Naive thymus-derived CD4-positive, alpha-beta T cell (primary cell): ENCODE measurements at regions not wholly inside any gene's neighbourhood (a gene's known extent, or its start where the extent isn't known, plus 50 kb on each side); places are given as distances from the start of the nearest gene placed in this dataset.
"Not testable (repeated sequence)": the region's sequence is repeated elsewhere in the genome, so short reads cannot be mapped to it uniquely, and the experiment has no call there.

Source experiments
- ATAC-seq: fragments of 150-1000 bp; cut with Tn5 transposase; 2 replicates; pipeline ENCODE4 v1.10.0; 2021; ENCODE audit warnings: mild to moderate bottlenecking, moderate library complexity
- CTCF ChIA-PET: fragments of 350-600 bp; sonication (Branson Sonifier 250); formaldehyde crosslinking; loops from one replicate; lab custom pipeline; 2021; ENCODE audit warnings: antibody characterized with exemption; lab: Charles Lee
- POLR2A ChIA-PET: fragments of 350-600 bp; sonication (Branson Sonifier 250); formaldehyde crosslinking; loops from one replicate; lab custom pipeline; 2021; ENCODE audit warnings: antibody characterized with exemption, inconsistent platforms; lab: Charles Lee
- DNase-seq, 9 donors: peaks; one replicate each; pipeline versions ENCODE4 v3.0.0 to v3.0.0-alpha.2; 2020 to 2022; ENCODE audit warnings: mixed read lengths in 1 of 9
- H3K27ac ChIP-seq: one replicate; pipeline ENCODE4 v1.7.0; 2013; ENCODE audit warnings: mild to moderate bottlenecking, low read depth, low read length, moderate library complexity
- H3K27me3 ChIP-seq, 2 donors: one replicate each; pipeline ENCODE4 v1.7.0; 2013; ENCODE audit warnings: low read length in 2 of 2, mild to moderate bottlenecking in 2 of 2, moderate library complexity in 2 of 2; ENCODE audit not compliant: control insufficient read depth in 2 of 2, insufficient read depth in 2 of 2
- H3K36me3 ChIP-seq, 3 experiments: 1 replicate in 2 of 3; 2 replicates in 1 of 3; pipeline ENCODE4 v1.7.0; 2013; ENCODE audit warnings: low read length in 3 of 3, mild to moderate bottlenecking in 3 of 3, moderate library complexity in 1 of 3; ENCODE audit not compliant: insufficient read depth in 3 of 3, control insufficient read depth in 2 of 3
- H3K4me1 ChIP-seq, 2 donors: one replicate each; pipeline ENCODE4 v1.7.0; 2013; ENCODE audit warnings: low read length in 2 of 2, mild to moderate bottlenecking in 2 of 2, moderate library complexity in 1 of 2; ENCODE audit not compliant: control insufficient read depth in 2 of 2, insufficient read depth in 2 of 2
- H3K4me3 ChIP-seq: 2 replicates; pipeline ENCODE4 v1.7.0; 2013; ENCODE audit warnings: mild to moderate bottlenecking, low read length
- H3K9me3 ChIP-seq, 3 experiments: 1 replicate in 2 of 3; 2 replicates in 1 of 3; pipeline ENCODE4 v1.7.0; 2013; ENCODE audit warnings: low read length in 3 of 3; ENCODE audit not compliant: control insufficient read depth in 2 of 3
- H3K27ac Mint-ChIP-seq, 9 donors: one replicate each; pipeline ENCODE4 v1.8.0; 2020 to 2022; ENCODE audit warnings: mixed read lengths in 9 of 9, mild to moderate bottlenecking in 8 of 9, moderate library complexity in 5 of 9, inconsistent platforms in 2 of 9
- H3K27me3 Mint-ChIP-seq, 5 donors: one replicate each; pipeline ENCODE4 v1.8.0; 2021 to 2022; ENCODE audit warnings: mixed read lengths in 5 of 5, mild to moderate bottlenecking in 1 of 5
- H3K36me3 Mint-ChIP-seq, 5 donors: one replicate each; pipeline ENCODE4 v1.8.0; 2020 to 2022; ENCODE audit warnings: mixed read lengths in 5 of 5, mild to moderate bottlenecking in 3 of 5, inconsistent platforms in 1 of 5
- H3K4me1 Mint-ChIP-seq, 7 donors: one replicate each; pipeline ENCODE4 v1.8.0; 2020 to 2022; ENCODE audit warnings: mixed read lengths in 7 of 7, mild to moderate bottlenecking in 3 of 7, inconsistent platforms in 1 of 7
- H3K4me3 Mint-ChIP-seq, 10 donors: one replicate each; pipeline ENCODE4 v1.8.0; 2020 to 2022; ENCODE audit warnings: mild to moderate bottlenecking in 10 of 10, mixed read lengths in 10 of 10, moderate library complexity in 6 of 10, inconsistent platforms in 2 of 10
- H3K9me3 Mint-ChIP-seq, 11 donors: one replicate each; pipeline ENCODE4 v1.8.0; 2020 to 2022; ENCODE audit warnings: mixed read lengths in 11 of 11, mild to moderate bottlenecking in 4 of 11, inconsistent platforms in 1 of 11, moderate library complexity in 1 of 11
- intact Hi-C, 2 donors: fragments of 100-400 bp; cut with micrococcal nuclease; formaldehyde crosslinking; loops; one replicate each; pipeline ENCODE4 v1.15.1; 2023

DNA sequence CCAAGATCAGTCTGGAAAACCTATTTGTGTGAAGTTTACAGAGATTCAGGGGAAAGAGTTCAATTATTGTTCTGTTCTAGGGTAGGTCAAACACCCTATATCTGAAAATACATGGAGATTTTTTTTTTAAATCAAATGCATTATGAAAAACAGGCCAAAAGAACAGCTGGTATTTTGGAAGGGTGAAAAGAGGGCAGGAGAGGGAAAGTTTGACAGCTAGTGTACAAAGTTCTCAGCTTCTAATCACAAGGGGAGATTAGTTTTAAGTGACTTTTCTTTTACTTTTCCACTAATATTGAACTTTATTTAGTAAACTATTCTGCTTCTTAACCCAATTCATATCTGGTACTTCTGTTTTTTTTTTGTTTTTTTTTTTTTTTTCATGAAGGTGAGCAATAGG lies 66.2 kb upstream of the GRID2 start:
- H3K4me3 ChIP-seq = no peak overlapping the region
- no peak overlapping the region for H3K27ac Mint-ChIP-seq
- no peaks in the 10 kb centered on the region for H3K4me1 ChIP-seq
- H3K36me3 ChIP-seq = no peaks in the 10 kb centered on the region
- H3K27me3 ChIP-seq = no peaks in the 10 kb centered on the region
- intact Hi-C loops = no loop called here
- peaks cover 0 to 30% (median 4%) of the 10 kb centered on the region in 11 donors for H3K9me3 Mint-ChIP-seq
- no peaks in the 10 kb centered on the region for H3K4me1 Mint-ChIP-seq
- no peak overlapping the region for H3K4me3 Mint-ChIP-seq
- no peaks in the 10 kb centered on the region for H3K9me3 ChIP-seq
- H3K36me3 Mint-ChIP-seq = peaks cover 0 to 4% (median 0%) of the 10 kb centered on the region in 5 donors
- DNase-seq (no peak), ATAC-seq (no peak)
- no peaks in the 10 kb centered on the region for H3K27me3 Mint-ChIP-seq
- ChIA-PET POLR2A (no interaction called here), CTCF (no interaction called here)
- H3K27ac ChIP-seq = no peak overlapping the region

DNA sequence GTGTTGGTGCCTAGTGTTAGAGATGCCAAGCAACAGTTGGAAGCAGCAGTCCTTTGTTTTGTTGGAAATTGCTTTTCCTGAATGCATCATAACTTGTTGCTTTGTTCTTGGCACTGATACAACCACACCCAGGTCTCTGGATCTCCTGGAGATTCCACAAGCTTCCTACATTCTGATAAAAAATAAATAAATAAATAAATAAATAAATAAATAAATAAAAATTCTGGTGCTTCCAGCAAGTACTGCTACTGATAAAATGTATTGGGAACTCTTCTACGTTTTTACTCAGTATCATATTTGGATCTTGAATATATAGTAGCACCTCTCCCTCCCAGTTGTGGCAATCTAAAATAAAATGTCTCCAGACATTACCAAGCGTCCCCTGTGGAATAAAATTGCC lies 62.7 kb upstream of the GRID2 start:
- H3K4me3 ChIP-seq = no peak overlapping the region
- H3K4me1 Mint-ChIP-seq = no peaks in the 10 kb centered on the region
- no peak overlapping the region for H3K27ac ChIP-seq
- ATAC-seq = no peak
- intact Hi-C loops = no loop called here
- no peaks in the 10 kb centered on the region for H3K36me3 ChIP-seq
- no peaks in the 10 kb centered on the region for H3K27me3 Mint-ChIP-seq
- ChIA-PET POLR2A (no interaction called here), CTCF (interaction anchor here (0.6 kb wide), 1 partner anchor 154 kb away, joined by 3 read pairs; no protein-coding TSS in a partner anchor)
- H3K4me1 ChIP-seq = no peaks in the 10 kb centered on the region
- H3K36me3 Mint-ChIP-seq = peaks cover 0 to 4% (median 0%) of the 10 kb centered on the region in 5 donors
- no peaks in the 10 kb centered on the region for H3K9me3 ChIP-seq
- H3K27me3 ChIP-seq = no peaks in the 10 kb centered on the region
- no peak overlapping the region for H3K27ac Mint-ChIP-seq
- H3K9me3 Mint-ChIP-seq = peaks cover 0 to 26% (median 5%) of the 10 kb centered on the region in 11 donors
- DNase-seq = no peak
- H3K4me3 Mint-ChIP-seq = no peak overlapping the region

DNA sequence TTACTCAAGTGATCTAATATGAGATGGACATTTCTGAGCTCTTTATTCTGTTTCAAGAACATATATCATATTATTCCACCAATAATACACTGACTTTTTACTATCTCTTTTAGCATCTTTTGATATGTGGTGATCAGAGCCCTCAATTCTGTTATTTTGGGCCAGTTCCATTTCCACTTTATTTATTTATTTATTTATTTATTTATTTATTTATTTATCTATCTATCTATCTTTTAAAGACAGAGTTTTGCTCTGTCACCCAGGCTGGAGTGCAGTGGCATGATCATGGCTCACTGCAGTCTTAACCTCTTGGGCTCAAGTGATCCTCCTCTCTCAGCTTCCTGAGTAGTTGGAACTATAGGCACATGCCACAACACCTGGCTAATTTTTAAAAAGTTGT lies 57.4 kb upstream of the GRID2 start:
- intact Hi-C loops = no loop called here
- no peak overlapping the region for H3K4me3 Mint-ChIP-seq

DNA sequence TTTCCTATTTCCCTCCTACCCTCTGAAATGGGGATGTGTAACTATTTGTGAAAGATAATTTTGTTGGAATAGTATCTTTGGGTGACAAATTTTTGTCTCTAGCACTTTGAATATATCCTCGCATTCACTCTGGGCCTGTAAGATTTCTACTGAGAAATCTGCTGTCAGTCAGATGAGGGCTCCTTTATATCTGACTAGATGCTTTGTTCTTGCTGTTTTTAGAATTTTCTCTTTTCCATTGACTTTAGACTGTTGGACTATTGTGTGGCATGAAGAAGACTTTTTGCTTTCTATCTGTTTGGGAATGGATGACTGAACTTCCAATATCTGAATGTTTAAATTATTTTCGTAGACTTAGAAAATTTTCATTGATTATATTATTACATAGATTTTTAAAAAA lies 54.2 kb upstream of the GRID2 start:
- intact Hi-C loops = no loop called here
- CTCF ChIA-PET = no interaction called here

More for the DNA sequence above, 57.4 kb upstream of the GRID2 start:
- Mint-ChIP-seq H3K36me3 (no peaks in the 10 kb centered on the region), H3K9me3 (peaks cover 0 to 25% (median 1%) of the 10 kb centered on the region in 11 donors), H3K27ac (no peak overlapping the region), H3K4me1 (no peaks in the 10 kb centered on the region), H3K27me3 (no peaks in the 10 kb centered on the region)
- Histone ChIP-seq H3K9me3 (no peaks in the 10 kb centered on the region), H3K27me3 (no peaks in the 10 kb centered on the region), H3K27ac (no peak overlapping the region), H3K4me3 (no peak overlapping the region), H3K4me1 (no peaks in the 10 kb centered on the region), H3K36me3 (no peaks in the 10 kb centered on the region)
- ChIA-PET CTCF (no interaction called here), POLR2A (no interaction called here)
- no peak for ATAC-seq
- DNase-seq = no peak

DNA sequence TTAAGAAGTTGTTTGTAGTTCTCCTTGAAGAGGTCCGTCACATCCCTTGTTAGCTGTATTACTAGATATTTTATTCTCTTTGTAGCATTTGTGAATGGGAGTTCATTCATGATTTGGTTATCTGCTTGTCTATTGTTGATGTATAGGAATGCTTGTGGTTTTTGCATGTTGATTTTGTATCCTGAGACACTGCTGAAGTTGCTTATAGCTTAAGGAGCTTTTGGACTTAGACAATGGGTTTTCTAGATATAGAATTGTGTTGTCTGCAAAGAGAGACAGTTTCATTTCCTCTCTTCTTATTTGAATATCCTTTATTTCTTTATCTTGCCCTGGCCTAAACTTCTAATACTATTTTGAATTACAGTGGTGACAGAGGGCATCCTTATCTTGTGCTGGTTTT lies 52.1 kb upstream of the GRID2 start:
- Mint-ChIP-seq H3K27ac (no peak overlapping the region), H3K4me1 (no peaks in the 10 kb centered on the region), H3K27me3 (no peaks in the 10 kb centered on the region), H3K36me3 (no peaks in the 10 kb centered on the region), H3K4me3 (no peak overlapping the region), H3K9me3 (peaks cover 2 to 36% (median 8%) of the 10 kb centered on the region in 11 donors)
- no peak overlapping the region for H3K4me3 ChIP-seq
- ChIA-PET CTCF (no interaction called here), POLR2A (no interaction called here)
- no peak overlapping the region for H3K27ac ChIP-seq
- intact Hi-C loops = no loop called here
- DNase-seq (no peak), ATAC-seq (no peak)
- H3K4me1 ChIP-seq = no peaks in the 10 kb centered on the region
- H3K27me3 ChIP-seq = no peaks in the 10 kb centered on the region
- peaks cover 0 to 8% (median 0%) of the 10 kb centered on the region in 3 experiments for H3K9me3 ChIP-seq
- H3K36me3 ChIP-seq = no peaks in the 10 kb centered on the region

More for the DNA sequence above, 54.2 kb upstream of the GRID2 start:
- no peak overlapping the region for H3K27ac ChIP-seq
- H3K36me3 Mint-ChIP-seq = no peaks in the 10 kb centered on the region
- no peak overlapping the region for H3K27ac Mint-ChIP-seq
- H3K9me3 Mint-ChIP-seq = peaks cover 0 to 26% (median 4%) of the 10 kb centered on the region in 11 donors
- no peaks in the 10 kb centered on the region for H3K27me3 Mint-ChIP-seq
- DNase-seq = no peak
- POLR2A ChIA-PET = no interaction called here
- H3K36me3 ChIP-seq = no peaks in the 10 kb centered on the region
- peaks cover 0 to 2% (median 0%) of the 10 kb centered on the region in 3 experiments for H3K9me3 ChIP-seq
- H3K27me3 ChIP-seq = no peaks in the 10 kb centered on the region
- H3K4me3 ChIP-seq = no peak overlapping the region
- no peaks in the 10 kb centered on the region for H3K4me1 ChIP-seq
- H3K4me1 Mint-ChIP-seq = no peaks in the 10 kb centered on the region
- no peak for ATAC-seq
- no peak overlapping the region for H3K4me3 Mint-ChIP-seq

DNA sequence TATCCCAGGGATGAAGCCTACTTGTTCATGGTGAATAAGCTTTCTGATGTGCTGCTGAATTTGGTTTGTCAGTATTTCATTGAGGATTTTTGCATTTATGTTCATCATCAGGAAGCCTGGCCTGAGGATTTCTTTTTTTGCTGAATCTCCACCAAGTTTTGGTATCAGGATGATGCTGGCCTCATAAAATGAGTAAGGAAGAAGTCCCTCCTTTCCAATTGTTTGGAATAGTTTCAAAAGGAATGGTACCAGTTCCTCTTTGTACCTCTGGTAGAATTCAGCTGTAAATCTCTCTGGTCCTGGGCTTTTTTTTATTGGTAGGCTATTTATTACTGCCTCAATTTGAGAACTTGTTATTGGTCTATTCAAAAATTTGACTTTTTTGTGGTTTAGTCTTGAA lies 51.4 kb upstream of the GRID2 start:
- H3K27ac ChIP-seq, intact Hi-C loops, H3K27me3 ChIP-seq, H3K4me1 Mint-ChIP-seq, H3K36me3 ChIP-seq, POLR2A ChIA-PET, CTCF ChIA-PET, H3K36me3 Mint-ChIP-seq, DNase-seq, H3K9me3 ChIP-seq, H3K27me3 Mint-ChIP-seq, ATAC-seq, H3K27ac Mint-ChIP-seq, H3K4me1 ChIP-seq, H3K4me3 ChIP-seq, H3K4me3 Mint-ChIP-seq: not testable (repeated sequence)
- peaks cover 2 to 40% (median 9%) of the 10 kb centered on the region in 11 donors for H3K9me3 Mint-ChIP-seq

DNA sequence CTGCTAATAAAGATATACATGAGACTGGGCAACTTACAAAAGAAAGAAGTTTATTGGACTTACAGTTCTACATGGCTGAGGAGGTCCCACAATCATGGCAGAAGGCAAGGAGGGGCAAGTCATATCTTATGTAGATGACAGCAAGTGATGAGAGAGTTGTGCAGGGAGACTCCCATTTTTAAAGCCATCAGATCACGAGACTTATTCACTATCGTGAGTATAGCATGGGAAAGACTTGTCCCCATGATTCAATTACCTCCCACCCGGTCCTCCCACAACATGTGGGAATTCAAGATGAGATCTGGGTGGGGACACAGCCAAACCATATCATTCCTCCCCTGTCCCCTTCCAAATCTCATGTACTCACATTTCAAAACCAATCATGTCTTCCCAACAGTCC lies 50.9 kb upstream of the GRID2 start:
- ATAC-seq = no peak
- CTCF ChIA-PET = no interaction called here

More for the DNA sequence above, 50.9 kb upstream of the GRID2 start:
- no peak for DNase-seq
- intact Hi-C loops = no loop called here
- POLR2A ChIA-PET = no interaction called here
- H3K27me3 ChIP-seq = no peaks in the 10 kb centered on the region
- no peak overlapping the region for H3K27ac ChIP-seq
- Mint-ChIP-seq H3K36me3 (no peaks in the 10 kb centered on the region), H3K27ac (no peak overlapping the region), H3K9me3 (peaks cover 2 to 43% (median 9%) of the 10 kb centered on the region in 11 donors), H3K4me1 (no peaks in the 10 kb centered on the region), H3K4me3 (no peak overlapping the region), H3K27me3 (no peaks in the 10 kb centered on the region)
- no peaks in the 10 kb centered on the region for H3K4me1 ChIP-seq
- H3K9me3 ChIP-seq = peaks cover 0 to 8% (median 0%) of the 10 kb centered on the region in 3 experiments
- no peak overlapping the region for H3K4me3 ChIP-seq
- H3K36me3 ChIP-seq = no peaks in the 10 kb centered on the region
